ENCODE measurements at regions not wholly inside any gene's neighbourhood (a gene's known extent, or its start where the extent isn't known, plus 50 kb on each side); places are given as distances from the start of the nearest gene placed in this dataset.
A peak's percentile ranks its signal among the peaks of the same experiment; 100 is the strongest.

DNA sequence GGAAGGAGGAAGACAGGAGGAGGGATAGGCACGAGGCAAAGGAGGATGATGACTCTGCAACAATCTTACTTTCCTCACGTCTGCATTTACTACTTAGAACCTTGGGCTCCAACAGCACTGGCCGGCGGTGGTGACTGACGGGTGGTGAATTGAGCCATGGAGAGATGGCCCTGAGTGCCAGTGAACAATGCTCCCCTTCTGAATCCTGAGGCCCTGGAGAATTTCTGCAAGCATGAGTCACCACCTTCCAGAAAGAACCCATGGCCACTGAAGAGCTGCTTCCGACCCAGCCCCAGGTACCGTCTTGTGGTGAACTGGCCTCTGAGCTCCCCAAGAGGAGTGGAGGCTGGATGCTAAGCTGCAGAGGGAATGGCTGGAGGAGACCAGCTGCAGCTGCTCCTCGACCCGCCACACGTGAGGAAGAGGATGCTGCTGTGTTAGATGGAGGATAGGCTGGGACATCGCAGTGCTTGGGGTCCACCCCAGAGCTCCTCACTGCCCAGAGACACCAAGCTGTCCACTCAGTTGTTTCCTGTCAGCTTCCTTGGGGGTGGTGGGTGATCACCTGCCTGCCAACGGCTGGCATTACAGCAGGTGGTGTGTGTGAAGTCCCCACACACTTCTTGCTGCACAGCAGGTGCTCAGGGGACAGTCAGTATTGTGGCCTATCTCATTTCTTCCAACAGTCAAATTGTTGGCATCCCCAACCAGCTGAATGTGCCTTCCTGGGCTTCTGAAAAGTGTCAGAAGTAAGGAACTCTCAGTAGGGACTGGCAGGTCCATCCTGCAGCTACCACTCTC lies 186.5 kb upstream of the ID2 start:
- Histone ChIP-seq H3K27me3 (no peaks in the 10 kb centered on the region), H3K4me3 (no peak overlapping the region), H3K9me3 (no peaks in the 10 kb centered on the region), H3K27ac (no peak overlapping the region), H3K4me1 (peaks cover 29 to 84% (median 58%) of the 10 kb centered on the region in 4 donors), H3K36me3 (no peaks in the 10 kb centered on the region)
- 89 to 95% (median 92%) methylated on average over 9 to 12 of the region's 12 CpGs for WGBS, 5 donors
- TF ChIP-seq, protein P1, sequence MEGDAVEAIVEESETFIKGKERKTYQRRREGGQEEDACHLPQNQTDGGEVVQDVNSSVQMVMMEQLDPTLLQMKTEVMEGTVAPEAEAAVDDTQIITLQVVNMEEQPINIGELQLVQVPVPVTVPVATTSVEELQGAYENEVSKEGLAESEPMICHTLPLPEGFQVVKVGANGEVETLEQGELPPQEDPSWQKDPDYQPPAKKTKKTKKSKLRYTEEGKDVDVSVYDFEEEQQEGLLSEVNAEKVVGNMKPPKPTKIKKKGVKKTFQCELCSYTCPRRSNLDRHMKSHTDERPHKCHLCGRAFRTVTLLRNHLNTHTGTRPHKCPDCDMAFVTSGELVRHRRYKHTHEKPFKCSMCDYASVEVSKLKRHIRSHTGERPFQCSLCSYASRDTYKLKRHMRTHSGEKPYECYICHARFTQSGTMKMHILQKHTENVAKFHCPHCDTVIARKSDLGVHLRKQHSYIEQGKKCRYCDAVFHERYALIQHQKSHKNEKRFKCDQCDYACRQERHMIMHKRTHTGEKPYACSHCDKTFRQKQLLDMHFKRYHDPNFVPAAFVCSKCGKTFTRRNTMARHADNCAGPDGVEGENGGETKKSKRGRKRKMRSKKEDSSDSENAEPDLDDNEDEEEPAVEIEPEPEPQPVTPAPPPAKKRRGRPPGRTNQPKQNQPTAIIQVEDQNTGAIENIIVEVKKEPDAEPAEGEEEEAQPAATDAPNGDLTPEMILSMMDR (IDR thresholded peaks at IDR 0.05): no peak
- TF ChIP-seq EP300 (IDR thresholded peaks at IDR 0.05) (no peak), POLR2AphosphoS5 (IDR thresholded peaks at IDR 0.05) (no peak), POLR2A (IDR thresholded peaks at IDR 0.05) (no peak)
- no peak for DNase-seq
- intact Hi-C loops (cut with DNase I; ENCODE audit: low total_unique reads): no loop called here

DNA sequence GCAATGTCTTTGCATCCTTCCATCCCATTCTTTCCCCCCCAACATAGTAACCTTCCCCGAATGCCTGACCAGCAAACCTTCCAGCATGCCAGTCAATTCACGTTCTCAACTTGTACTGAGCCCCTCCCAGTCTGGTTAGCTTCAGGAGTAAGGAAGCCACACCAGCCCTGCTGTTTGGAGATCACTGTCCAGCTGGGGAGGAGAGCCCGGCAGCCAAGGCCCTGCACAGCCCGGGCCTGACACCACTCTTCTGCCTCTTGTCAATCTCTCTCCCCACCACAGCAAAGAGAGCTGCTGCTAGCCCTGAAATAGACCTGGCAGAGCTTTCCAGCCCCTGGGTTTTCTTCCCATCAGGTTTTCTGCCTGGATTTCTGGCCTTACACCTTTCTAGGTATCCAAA lies 185.8 kb upstream of the ID2 start:
- intact Hi-C loops (cut with DNase I; ENCODE audit: low total_unique reads): no loop called here

DNA sequence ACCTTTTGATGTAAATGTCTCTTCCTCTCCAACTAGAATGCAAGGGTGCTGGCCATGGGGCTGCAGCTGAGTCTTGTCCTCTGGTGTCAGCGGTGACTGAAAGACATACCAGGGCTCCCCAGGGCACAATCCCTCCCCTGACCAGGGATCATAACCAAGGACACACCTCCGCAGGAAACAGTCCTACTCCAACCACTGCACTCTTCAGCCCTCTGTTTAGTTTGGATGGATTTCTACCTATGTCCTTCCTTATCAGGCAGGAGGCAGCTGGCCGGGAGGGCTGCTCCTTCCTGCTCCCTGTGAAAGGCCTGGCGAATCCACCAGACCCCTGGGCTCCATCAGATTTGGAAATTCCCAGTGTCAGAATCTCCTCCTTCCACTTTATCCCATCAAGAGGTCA lies 185.2 kb upstream of the ID2 start:
- peaks cover 31 to 82% (median 58%) of the 10 kb centered on the region in 4 donors for H3K4me1 ChIP-seq
- no peak overlapping the region for H3K4me3 ChIP-seq
- no peak for TF ChIP-seq POLR2AphosphoS5 (IDR thresholded peaks at IDR 0.05)
- TF ChIP-seq POLR2A (IDR thresholded peaks at IDR 0.05): no peak
- TF ChIP-seq EP300 (IDR thresholded peaks at IDR 0.05): no peak
- TF ChIP-seq, protein P1 (IDR thresholded peaks at IDR 0.05): no peak
- no peaks in the 10 kb centered on the region for H3K36me3 ChIP-seq
- no peak overlapping the region for H3K27ac ChIP-seq
- no peaks in the 10 kb centered on the region for H3K27me3 ChIP-seq
- intact Hi-C loops (cut with DNase I; ENCODE audit: low total_unique reads): no loop called here
- no peaks in the 10 kb centered on the region for H3K9me3 ChIP-seq
- DNase-seq: no peak
- 41 to 60% (median 49%) methylated on average over 4 of the region's 4 CpGs for WGBS, 5 donors

More for the DNA sequence above, 185.8 kb upstream of the ID2 start:
- TF ChIP-seq POLR2A (IDR thresholded peaks at IDR 0.05) (no peak), EP300 (IDR thresholded peaks at IDR 0.05) (no peak), POLR2AphosphoS5 (IDR thresholded peaks at IDR 0.05) (no peak)
- TF ChIP-seq, protein P1 (IDR thresholded peaks at IDR 0.05): no peak
- H3K4me3 ChIP-seq: no peak overlapping the region
- H3K36me3 ChIP-seq: no peaks in the 10 kb centered on the region
- no peaks in the 10 kb centered on the region for H3K9me3 ChIP-seq
- H3K27me3 ChIP-seq: no peaks in the 10 kb centered on the region
- 62 to 70% (median 66%) methylated on average over 4 of the region's 4 CpGs for WGBS, 5 donors
- H3K27ac ChIP-seq: peak overlapping the region in 1 of 5 donors; percentile 43
- peaks cover 31 to 84% (median 59%) of the 10 kb centered on the region in 4 donors for H3K4me1 ChIP-seq
- DNase-seq: no peak

DNA sequence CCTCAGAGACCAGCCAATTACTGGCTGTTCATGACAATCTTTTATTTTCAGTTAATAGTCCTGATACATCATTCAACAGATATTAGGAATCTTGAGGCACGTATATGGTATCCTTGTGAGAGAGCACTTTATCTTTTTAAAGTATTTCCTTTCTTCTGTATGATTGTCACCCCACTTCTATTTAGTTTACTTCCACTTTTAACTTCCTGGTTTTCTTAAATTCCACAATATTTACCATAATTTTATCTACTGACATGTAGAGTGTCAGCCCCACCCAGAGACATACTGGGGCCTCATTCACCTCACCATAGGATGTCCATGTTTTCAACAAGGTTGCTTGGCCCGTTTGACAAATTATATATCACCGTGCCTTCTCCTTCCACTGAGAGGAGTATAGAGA lies 182.9 kb upstream of the ID2 start:
- Histone ChIP-seq H3K36me3 (no peaks in the 10 kb centered on the region), H3K9me3 (no peaks in the 10 kb centered on the region), H3K27ac (no peak overlapping the region), H3K4me3 (no peak overlapping the region), H3K27me3 (no peaks in the 10 kb centered on the region), H3K4me1 (peaks cover 15 to 61% (median 36%) of the 10 kb centered on the region in 4 donors)
- intact Hi-C loops (cut with DNase I; ENCODE audit: low total_unique reads): no loop called here
- TF ChIP-seq POLR2A (IDR thresholded peaks at IDR 0.05): no peak
- no peak for TF ChIP-seq EP300 (IDR thresholded peaks at IDR 0.05)
- TF ChIP-seq, protein P1 (IDR thresholded peaks at IDR 0.05): no peak
- no peak for TF ChIP-seq POLR2AphosphoS5 (IDR thresholded peaks at IDR 0.05)
- no peak for DNase-seq
- 70 to 86% (median 84%) methylated on average over 3 of the region's 3 CpGs for WGBS, 5 donors
